Thyroid gland (tissue), 4 donors: ENCODE measurements at regions not wholly inside any gene's neighbourhood (a gene's known extent, or its start where the extent isn't known, plus 50 kb on each side); places are given as distances from the start of the nearest gene placed in this dataset.

Source experiments
- DNase-seq, 2 donors: peaks; one replicate each; pipeline ENCODE4 v3.0.0-alpha.2; 2019
- H3K27ac ChIP-seq, 3 donors: fragments of 200-600 bp; sonication (generic); 1 replicate in 2 of 3; 2 replicates in 1 of 3; pipeline ENCODE4 v1.5.1; 2016 to 2019; ENCODE audit warnings: mild to moderate bottlenecking in 1 of 3, moderate library complexity in 1 of 3
- H3K27me3 ChIP-seq: fragments of 200-600 bp; sonication (generic); one replicate; pipeline ENCODE4 v1.5.1; 2019
- H3K36me3 ChIP-seq, 2 donors: fragments of 200-600 bp; sonication (generic); one replicate each; pipeline ENCODE4 v1.5.1; 2016 to 2019
- H3K4me1 ChIP-seq, 2 donors: fragments of 200-600 bp; sonication (generic); one replicate each; pipeline ENCODE4 v1.5.1; 2017 to 2019
- H3K4me3 ChIP-seq, 3 donors: fragments of 200-600 bp; sonication (generic); replicated peaks in 1 of 3; 1 replicate in 2 of 3; 2 replicates in 1 of 3; pipeline ENCODE4 v1.5.1; 2016; ENCODE audit warnings: mild to moderate bottlenecking in 1 of 3
- H3K9me3 ChIP-seq: fragments of 200-600 bp; sonication (generic); one replicate; pipeline ENCODE4 v1.5.1; 2017
- POLR2A ChIP-seq, 2 donors: fragments of 450-650 bp; IDR thresholded peaks; one replicate each; pipeline ENCODE4 v1.6.1; 2017; ENCODE audit warnings: antibody characterized with exemption in 2 of 2, mild to moderate bottlenecking in 2 of 2, moderate library complexity in 1 of 2
- WGBS, 2 donors: methylation state at CpG; one replicate each; pipeline ENCODE4 v1.1.5; 2017; 5-methylcytosine and 5-hydroxymethylcytosine counted together
- intact Hi-C: fragments of 100-400 bp; cut with DNase I; formaldehyde crosslinking; loops from one replicate; pipeline ENCODE4 v1.15.1; 2023
- TF ChIP-seq, protein P1 (sequence below), 6 experiments: fragments of 200-600 bp in 3 of 6; fragments of 450-650 bp in 3 of 6; sonication (generic) in 3 of 6; IDR thresholded peaks; one replicate each; pipeline ENCODE4 v1.5.1; 2016 to 2019; ENCODE audit warnings: antibody characterized with exemption in 6 of 6, mild to moderate bottlenecking in 2 of 6, inconsistent platforms in 1 of 6, moderate library complexity in 1 of 6

DNA sequence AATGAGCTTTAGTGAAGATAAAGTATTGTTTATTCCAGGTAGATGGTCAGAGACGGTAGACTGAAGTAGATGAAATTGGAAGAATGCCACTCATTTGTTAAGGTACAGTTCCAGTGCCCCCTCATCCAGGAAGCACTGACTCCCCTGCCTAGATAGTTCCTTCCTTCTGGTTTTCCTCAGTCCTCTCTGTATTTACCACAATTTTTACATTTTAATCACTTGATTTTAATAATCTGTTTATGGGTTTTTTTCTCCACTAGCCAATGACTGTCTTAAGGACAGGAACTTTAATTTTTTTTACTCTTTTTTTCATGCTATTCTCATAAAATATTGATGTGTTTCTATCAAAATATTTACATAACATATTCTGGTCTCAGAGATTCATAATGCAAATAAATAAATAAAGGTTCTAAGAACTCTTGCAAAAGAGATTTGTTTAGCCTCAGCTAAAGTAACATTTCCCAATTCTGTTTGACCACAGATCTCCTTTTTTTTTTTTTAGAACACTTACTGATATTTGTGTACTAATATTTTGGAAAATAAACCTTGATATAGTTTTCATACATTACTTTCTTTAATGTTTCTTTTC, 651.6 kb downstream of the PLPP3 start:
- H3K4me3 ChIP-seq, result no peak overlapping the region
- no peaks in the 10 kb centered on the region for H3K36me3 ChIP-seq
- WGBS, 2 donors, result 27 to 33% methylated on average over 1 of the region's 1 CpG
- no peaks in the 10 kb centered on the region for H3K27me3 ChIP-seq
- no peak overlapping the region for H3K27ac ChIP-seq
- no peak for TF ChIP-seq POLR2A (IDR thresholded peaks at IDR 0.05)
- TF ChIP-seq, protein P1, sequence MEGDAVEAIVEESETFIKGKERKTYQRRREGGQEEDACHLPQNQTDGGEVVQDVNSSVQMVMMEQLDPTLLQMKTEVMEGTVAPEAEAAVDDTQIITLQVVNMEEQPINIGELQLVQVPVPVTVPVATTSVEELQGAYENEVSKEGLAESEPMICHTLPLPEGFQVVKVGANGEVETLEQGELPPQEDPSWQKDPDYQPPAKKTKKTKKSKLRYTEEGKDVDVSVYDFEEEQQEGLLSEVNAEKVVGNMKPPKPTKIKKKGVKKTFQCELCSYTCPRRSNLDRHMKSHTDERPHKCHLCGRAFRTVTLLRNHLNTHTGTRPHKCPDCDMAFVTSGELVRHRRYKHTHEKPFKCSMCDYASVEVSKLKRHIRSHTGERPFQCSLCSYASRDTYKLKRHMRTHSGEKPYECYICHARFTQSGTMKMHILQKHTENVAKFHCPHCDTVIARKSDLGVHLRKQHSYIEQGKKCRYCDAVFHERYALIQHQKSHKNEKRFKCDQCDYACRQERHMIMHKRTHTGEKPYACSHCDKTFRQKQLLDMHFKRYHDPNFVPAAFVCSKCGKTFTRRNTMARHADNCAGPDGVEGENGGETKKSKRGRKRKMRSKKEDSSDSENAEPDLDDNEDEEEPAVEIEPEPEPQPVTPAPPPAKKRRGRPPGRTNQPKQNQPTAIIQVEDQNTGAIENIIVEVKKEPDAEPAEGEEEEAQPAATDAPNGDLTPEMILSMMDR (IDR thresholded peaks at IDR 0.05), result no peak
- no peak for DNase-seq
- intact Hi-C loops, result no loop called here
- H3K4me1 ChIP-seq, result peaks cover 11 to 26% of the 10 kb centered on the region in 2 donors
- H3K9me3 ChIP-seq, result no peaks in the 10 kb centered on the region

DNA sequence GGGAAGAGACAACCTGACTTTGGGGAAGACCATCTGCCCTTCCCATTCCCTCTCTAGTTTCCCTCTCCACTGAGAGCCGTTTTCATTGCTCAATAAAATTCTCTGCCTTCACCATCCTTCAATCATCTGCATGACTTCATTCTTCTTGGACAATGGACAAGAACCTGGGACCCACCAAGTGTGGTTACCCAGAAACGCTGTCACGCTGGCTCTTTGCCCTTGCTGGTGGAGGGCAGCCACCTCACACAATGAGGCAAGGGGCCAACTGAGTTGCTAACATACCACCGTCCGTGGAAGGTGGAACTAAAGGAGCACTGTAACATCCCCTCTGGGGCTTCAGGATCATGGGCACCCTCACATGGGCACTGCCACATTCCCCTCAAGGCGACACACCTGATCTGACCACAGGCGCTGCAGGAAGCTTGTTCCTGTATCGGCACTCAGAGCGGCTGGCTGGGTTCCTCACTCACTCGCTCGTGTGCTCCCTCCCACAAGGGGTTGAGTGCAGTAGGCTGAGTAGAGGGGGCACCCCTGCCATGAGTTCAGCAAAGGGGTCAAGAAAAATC, 652.4 kb downstream of the PLPP3 start:
- DNase-seq, result no peak
- no peak overlapping the region for H3K27ac ChIP-seq
- H3K4me3 ChIP-seq, result no peak overlapping the region
- 78 to 89% methylated on average over 10 to 11 of the region's 11 CpGs for WGBS, 2 donors
- no peaks in the 10 kb centered on the region for H3K9me3 ChIP-seq
- peaks cover 11 to 30% of the 10 kb centered on the region in 2 donors for H3K4me1 ChIP-seq
- intact Hi-C loops, result no loop called here
- H3K27me3 ChIP-seq, result no peaks in the 10 kb centered on the region
- no peaks in the 10 kb centered on the region for H3K36me3 ChIP-seq
- TF ChIP-seq, protein P1 (IDR thresholded peaks at IDR 0.05), result no peak
- TF ChIP-seq POLR2A (IDR thresholded peaks at IDR 0.05), result no peak

DNA sequence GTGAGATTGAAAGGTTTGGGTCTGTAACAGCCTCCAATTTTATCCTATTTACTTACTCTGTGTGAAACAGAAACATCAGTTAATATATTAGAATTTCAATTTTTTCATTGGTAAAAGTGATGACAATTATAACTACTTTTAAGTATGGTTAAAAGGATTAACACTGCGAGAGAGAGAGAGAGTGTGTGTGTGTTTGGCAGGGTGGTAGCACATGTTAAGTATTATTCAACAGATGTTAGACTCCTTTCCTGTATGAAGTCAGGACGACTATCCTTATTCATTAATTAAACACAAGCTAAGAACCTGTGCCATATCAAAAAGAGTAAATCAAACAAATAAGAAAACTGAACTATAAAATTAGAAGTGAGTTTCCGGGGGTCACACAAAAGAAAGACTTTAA, 662.5 kb downstream of the PLPP3 start:
- intact Hi-C loops, result no loop called here
- H3K27me3 ChIP-seq, result no peaks in the 10 kb centered on the region
- TF ChIP-seq, protein P1 (IDR thresholded peaks at IDR 0.05), result no peak
- no peak for TF ChIP-seq POLR2A (IDR thresholded peaks at IDR 0.05)
- no peak overlapping the region for H3K4me3 ChIP-seq
- no peaks in the 10 kb centered on the region for H3K9me3 ChIP-seq
- no peak for DNase-seq
- H3K36me3 ChIP-seq, result no peaks in the 10 kb centered on the region
- H3K27ac ChIP-seq, result peak overlapping the region in 2 of 3 donors; percentile 9 to 34
- 88 to 91% methylated on average over 3 of the region's 3 CpGs for WGBS, 2 donors
- H3K4me1 ChIP-seq, result peaks cover 32 to 35% of the 10 kb centered on the region in 2 donors

DNA sequence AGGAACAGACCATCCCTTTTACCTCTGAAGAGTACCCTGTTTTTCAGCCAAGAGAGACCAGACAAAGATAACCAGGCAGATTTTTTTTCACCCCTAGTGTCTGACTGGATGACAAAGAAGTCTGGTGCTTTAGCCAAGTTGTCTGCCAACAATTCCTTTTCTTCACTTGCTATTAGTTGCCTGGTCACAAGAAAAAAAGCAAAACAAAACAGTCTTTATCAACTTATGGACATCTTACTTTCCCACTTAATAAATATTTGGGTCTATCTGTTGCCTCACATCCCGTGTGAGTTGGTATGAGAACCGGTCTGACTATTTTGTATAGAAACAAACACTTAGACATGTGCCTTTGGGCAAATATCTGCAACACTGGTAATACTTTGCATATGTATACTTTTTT, 662.9 kb downstream of the PLPP3 start:
- H3K27ac ChIP-seq, result peak overlapping the region in 1 of 3 donors; percentile 9
- H3K4me1 ChIP-seq, result peaks cover 31 to 33% of the 10 kb centered on the region in 2 donors
- TF ChIP-seq, protein P1 (IDR thresholded peaks at IDR 0.05), result no peak
- no peak for TF ChIP-seq POLR2A (IDR thresholded peaks at IDR 0.05)
- 27 to 43% methylated on average over 2 of the region's 2 CpGs for WGBS, 2 donors
- H3K27me3 ChIP-seq, result no peaks in the 10 kb centered on the region
- no peaks in the 10 kb centered on the region for H3K9me3 ChIP-seq
- no peak overlapping the region for H3K4me3 ChIP-seq
- DNase-seq, result no peak
- no peaks in the 10 kb centered on the region for H3K36me3 ChIP-seq
- intact Hi-C loops, result no loop called here

DNA sequence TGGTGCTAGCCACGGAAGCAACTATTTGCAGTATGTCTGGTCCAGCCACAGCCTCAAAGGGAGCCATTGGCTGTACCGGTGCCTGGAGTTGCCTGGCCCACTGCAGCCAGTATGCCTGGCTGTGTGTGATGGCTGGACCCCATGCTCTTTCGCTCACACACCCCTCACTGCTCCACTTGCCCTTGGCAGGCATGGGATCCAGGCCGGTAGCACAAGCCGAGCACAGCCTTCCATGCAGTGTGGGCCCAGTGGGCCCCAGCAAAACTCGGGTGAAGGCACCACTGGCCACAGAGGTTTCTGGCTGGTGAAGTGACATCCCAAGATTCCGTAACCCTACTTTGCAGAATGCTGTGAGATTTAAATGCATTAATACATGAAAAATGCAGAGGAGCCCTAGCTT, 665.8 kb downstream of the PLPP3 start:
- 99 to 100% methylated on average over 2 to 7 of the region's 7 CpGs for WGBS, 2 donors
- Histone ChIP-seq H3K27ac (no peak overlapping the region), H3K27me3 (no peaks in the 10 kb centered on the region), H3K4me1 (peaks cover 18 to 19% of the 10 kb centered on the region in 2 donors), H3K36me3 (no peaks in the 10 kb centered on the region), H3K4me3 (no peak overlapping the region), H3K9me3 (no peaks in the 10 kb centered on the region)
- no peak for DNase-seq
- intact Hi-C loops, result no loop called here
- no peak for TF ChIP-seq POLR2A (IDR thresholded peaks at IDR 0.05)
- TF ChIP-seq, protein P1 (IDR thresholded peaks at IDR 0.05), result no peak
